Uterus (tissue), 2 donors: ENCODE measurements at regions not wholly inside any gene's neighbourhood (a gene's known extent, or its start where the extent isn't known, plus 50 kb on each side); places are given as distances from the start of the nearest gene placed in this dataset.

Experiments
- POLR2A ChIP-seq, 2 donors: fragments of 450-650 bp; IDR thresholded peaks; one replicate each; pipeline ENCODE4 v1.6.1; 2016; ENCODE audit warnings: antibody characterized with exemption in 2 of 2, mild to moderate bottlenecking in 1 of 2, moderate library complexity in 1 of 2
- TF ChIP-seq, protein P1 (sequence below), 4 experiments: fragments of 200-600 bp in 2 of 4; fragments of 450-650 bp in 2 of 4; sonication (generic) in 2 of 4; IDR thresholded peaks; one replicate each; pipeline ENCODE4 v1.5.1; 2016 to 2019; ENCODE audit warnings: antibody characterized with exemption in 4 of 4, mild to moderate bottlenecking in 2 of 4, moderate library complexity in 1 of 4

DNA sequence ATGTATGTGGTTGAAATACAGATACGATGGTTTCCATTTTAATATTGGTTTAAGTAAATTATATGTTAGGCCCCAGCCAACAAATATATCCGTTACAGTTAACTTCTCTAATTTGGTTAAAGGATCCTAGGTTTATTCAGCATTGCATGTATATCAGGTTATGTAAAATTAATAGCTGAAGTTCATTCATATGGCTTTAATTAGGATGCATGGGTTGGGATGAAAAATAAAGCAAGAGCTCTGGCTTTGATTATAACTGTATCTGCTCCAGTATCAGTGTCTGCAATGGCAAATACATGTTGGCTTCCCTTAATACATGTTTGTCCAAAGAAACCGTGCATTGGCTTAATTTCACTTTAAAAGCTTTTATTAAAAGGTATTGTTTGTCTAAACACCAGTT, 435.7 kb upstream of the SETBP1 start:
- TF ChIP-seq, protein P1, sequence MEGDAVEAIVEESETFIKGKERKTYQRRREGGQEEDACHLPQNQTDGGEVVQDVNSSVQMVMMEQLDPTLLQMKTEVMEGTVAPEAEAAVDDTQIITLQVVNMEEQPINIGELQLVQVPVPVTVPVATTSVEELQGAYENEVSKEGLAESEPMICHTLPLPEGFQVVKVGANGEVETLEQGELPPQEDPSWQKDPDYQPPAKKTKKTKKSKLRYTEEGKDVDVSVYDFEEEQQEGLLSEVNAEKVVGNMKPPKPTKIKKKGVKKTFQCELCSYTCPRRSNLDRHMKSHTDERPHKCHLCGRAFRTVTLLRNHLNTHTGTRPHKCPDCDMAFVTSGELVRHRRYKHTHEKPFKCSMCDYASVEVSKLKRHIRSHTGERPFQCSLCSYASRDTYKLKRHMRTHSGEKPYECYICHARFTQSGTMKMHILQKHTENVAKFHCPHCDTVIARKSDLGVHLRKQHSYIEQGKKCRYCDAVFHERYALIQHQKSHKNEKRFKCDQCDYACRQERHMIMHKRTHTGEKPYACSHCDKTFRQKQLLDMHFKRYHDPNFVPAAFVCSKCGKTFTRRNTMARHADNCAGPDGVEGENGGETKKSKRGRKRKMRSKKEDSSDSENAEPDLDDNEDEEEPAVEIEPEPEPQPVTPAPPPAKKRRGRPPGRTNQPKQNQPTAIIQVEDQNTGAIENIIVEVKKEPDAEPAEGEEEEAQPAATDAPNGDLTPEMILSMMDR (IDR thresholded peaks at IDR 0.05): no peak
- no peak for TF ChIP-seq POLR2A (IDR thresholded peaks at IDR 0.05)
